ENCODE measurements at regions not wholly inside any gene's neighbourhood (a gene's known extent, or its start where the extent isn't known, plus 50 kb on each side); places are given as distances from the start of the nearest gene placed in this dataset.
"Not testable (repeated sequence)": the region's sequence is repeated elsewhere in the genome, so short reads cannot be mapped to it uniquely, and the experiment has no call there.

DNA sequence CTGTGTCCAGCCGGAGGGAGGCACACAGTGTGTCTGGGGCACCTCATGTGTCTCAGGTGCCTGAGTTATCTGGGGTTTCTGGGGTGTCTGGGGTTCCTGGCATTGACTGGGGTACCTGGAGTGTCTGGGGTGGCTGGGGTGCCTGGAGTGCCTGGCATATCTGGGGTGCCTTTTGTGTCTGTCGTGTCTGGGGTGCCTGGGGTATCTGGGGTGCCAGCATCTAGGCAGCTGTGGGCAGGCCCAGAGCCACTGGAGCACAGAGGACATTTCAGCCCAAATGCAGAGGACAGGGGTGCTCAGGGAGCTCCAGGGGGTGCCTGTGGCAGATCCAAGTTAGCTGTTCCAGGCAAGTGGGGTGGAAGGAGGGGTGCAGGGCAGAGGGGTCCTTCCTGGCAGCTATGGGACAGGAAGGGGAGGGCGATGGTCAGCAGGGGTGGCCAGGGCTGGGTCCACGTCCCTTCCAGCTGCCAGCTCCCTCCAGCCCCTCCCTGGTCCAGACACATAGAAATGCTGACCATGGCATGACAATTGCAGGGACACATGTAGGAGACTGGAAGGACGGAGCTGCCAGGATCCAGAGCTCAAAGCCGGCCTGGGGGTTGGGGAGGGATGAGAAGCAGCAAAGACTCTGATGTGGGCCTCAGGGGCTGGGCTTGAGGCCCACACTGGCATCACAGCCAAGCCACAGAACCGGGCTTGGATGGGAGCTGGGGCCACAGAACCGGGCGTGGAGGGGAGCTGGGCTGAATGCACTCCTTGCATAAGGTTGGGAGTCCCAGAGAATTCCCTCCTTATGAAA, 133.0 kb downstream of the BRD1 start:
- no peak for DNase-seq

DNA sequence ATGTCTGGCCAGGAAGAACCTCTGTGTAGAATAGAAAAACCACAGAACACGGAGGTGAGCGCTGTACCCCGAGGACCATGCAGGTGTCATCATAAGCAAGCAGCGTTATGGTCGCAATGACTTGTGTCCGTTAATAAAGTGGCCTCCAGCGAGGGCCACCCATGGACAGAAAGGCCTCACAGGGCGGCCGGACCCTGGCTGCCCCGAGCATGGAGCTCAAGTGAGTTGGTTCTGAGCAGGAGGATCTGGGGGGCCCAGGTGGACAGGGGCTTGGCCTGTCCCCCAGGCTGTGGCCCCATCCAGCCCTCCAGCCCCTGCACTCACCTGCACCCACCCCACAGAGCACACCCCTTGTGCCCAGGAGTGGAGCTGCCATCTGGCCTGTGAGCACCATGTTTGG, 133.8 kb downstream of the BRD1 start:
- no peak for DNase-seq

DNA sequence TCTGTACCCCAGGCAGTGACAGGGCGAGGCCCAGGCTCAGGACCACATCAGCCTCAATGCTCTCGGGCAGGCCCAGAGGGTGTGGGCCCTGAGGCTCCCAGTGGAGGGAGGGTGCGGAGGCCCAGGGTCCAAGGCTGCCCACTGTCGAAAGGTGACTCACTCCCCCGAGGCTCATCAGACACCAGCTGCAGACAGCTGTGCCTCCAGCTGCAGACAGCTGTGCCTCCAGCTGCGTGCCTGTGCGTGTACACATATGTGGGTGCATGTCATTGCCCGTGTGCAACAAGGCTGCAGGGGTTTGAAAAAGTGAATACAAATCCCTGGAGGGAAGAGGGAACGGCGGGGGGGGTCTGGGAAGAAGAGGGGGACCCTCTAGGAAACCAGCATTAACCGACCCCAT, 134.3 kb downstream of the BRD1 start:
- DNase-seq = no peak

DNA sequence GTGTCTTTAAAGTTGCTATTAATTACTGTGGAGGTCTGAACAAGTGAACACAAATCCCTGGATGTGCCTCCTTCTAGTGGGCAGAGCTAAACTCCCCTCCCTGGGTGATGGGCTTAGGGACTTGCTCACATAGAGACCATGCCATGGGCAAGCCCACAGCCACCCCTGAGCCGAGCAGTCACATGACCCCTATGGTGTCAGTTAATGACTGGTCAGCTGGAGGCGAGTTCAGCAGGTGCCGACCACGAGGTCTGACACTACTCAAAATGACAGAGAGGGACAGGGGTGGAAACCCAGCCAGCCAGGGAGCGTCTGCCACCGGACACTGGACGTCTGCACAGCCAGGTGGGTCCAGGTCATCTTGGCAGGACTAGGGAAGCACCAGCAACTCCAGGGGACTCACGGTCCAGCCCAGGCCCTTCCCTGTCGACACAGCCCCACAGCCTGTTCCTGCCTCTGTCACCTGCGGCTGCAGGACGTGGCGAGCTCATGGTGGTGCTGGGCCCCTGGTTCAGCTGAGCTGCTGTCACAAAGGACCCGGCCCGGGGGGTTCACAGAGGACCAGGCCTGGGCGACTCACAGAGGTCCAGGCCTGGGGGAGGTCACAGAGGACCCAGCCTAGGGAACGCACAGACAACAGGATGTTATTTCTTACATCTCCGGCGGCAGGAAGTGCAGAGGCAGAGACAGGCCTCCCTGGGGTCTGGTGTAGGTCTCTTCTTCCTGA, 135.0 kb downstream of the BRD1 start:
- no peak for DNase-seq

DNA sequence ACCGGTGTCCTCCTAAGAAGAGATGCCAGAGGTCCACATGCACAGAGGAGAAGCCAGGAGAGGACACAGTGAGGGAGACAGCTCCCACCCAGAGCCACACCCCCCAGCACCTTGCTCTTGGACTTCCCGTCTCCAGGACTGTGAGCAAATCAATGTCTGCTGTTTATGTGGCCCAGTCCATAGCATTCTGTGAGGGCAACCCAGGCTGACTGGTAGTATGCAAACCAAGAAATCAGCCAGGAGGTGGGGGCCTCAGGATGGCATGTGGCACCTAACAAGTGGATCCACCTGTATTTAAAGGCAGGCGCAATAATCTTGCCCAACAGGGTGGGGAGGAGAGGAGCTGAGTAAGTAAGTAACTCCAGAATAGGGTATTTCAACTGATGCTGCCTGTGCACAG, 136.4 kb downstream of the BRD1 start:
- DNase-seq = no peak

DNA sequence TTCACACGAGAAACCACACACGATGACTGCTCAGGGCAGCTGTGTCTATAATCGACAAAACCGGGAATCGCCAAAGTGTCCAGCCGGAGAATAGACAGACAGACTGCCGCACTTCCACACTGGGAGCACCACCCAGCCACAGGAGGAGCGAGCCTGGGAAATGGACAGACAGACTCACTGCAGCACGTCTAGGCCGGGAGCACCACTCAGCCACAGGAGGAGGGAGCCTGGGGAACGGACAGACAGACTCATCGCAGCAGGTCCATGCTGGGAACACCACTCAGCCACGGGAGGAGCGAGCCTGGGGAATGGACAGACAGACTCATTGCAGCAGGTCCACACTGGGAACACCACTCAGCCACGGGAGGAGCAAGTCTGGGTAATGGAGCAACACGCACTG, 137.2 kb downstream of the BRD1 start:
- DNase-seq = no peak

DNA sequence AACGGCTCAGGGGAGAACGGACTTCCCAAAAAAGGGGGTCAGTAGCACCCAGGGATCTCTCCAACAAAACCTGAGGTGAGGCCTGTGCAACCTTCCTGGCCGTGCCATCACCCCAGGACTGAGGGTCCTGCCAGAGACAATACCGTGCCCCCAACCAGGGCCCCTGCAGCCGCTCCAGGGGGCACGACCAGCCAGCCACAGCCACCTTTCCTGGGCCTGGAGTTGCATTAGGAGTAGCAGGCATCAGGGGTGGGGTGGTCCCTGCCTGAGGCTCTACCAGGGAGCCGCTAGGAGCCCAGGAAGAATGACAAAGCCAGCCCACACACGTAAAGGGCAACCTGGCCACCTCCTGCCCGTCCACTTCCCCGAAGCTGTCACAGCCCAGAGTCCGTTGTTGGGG, 137.8 kb downstream of the BRD1 start:
- no peak for DNase-seq

DNA sequence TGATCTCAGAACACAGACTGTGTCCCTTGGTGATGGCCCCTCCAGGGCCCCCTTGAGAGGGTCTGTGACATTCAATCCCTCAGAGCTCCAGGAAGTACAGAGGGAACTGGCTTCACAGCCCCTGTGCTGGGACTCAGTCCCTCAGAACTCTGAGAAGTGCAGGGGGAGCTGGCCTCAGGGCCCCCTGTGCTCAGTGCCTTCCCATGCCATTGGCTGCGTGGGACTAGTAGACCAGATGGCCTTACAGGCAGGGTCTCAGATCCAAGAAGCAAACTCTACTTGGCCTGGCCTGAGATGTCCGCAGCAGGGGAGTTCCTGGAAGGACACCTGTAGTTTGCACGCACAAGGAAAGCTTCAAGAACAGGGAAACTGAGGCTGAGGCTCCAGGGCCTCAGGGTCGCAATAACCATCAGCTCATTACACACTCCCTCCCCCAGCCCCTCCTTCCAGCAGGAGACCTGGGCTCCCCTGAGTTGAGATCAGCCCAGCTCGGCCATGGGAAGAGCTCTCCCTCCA, 138.4 kb downstream of the BRD1 start:
- no peak for DNase-seq

DNA sequence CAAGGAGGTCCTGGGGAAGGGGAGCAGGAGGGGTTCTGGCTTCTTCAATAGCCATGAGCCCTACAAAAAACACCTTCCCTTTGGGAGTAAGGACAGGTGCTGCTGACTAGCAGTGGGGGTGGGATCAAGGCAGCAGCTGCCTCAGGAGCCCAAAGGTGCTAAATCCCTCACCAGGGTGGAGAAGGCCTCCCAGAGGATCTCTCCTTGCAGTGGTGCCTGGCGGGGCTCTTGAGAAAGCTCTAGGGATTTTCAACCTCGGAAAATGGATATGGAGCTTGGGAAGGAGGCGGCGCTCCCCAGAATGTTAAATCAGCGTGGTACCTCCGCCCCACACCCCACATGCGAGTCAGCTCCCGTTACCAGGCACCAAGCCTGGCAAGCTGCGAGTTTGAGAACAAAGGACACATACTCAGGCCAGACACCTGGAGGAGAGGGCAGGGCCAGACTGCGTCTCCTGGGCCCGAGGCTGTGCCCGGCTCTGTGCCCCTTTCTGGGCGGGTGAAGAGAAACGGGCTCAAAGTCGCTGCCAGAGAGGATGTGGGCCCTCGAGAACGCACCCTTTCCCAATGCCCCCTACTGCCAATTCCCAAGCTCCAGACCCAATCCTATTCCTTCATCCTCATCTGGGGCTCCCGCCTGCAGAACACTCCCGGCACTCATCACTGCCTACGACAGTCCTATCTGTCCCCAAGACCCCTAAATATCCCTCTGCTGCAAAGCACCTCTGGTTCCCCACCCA, 139.0 kb downstream of the BRD1 start:
- DNase-seq = no peak

DNA sequence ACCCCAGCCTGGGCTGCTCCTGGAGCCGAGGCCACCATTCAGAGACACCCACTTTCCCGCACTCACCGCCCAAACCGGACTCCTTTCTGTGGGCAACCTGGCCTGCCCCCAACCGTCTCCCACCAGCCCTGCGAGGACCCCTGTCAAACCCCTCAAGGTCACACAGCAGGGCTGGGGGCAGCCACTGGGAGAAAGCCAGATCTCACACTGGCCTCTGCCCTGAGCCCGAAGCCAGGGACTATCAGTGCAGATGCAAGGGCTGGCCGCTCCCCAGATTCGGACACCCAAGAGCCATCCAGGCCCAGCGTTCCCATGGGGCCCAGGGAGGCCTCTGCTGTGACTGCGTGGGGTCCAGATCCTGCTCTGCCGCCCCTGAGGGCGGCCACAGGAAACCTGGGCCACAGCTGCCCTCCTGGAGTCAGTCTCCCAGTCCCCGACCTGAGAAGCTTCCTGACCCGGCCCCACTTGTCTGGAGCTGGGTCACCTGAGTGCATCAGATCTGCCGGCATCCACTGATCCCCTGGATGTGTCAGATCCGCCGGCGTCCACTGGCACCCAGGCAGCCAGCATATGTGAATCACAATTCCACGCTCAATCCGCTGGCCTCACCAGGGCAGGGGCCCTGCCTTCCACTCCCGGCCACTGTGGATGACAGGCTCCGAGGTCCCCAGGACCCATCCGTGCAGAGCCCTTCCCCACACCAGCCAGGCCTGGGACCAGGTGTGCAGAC, 139.7 kb downstream of the BRD1 start:
- DNase-seq = no peak

DNA sequence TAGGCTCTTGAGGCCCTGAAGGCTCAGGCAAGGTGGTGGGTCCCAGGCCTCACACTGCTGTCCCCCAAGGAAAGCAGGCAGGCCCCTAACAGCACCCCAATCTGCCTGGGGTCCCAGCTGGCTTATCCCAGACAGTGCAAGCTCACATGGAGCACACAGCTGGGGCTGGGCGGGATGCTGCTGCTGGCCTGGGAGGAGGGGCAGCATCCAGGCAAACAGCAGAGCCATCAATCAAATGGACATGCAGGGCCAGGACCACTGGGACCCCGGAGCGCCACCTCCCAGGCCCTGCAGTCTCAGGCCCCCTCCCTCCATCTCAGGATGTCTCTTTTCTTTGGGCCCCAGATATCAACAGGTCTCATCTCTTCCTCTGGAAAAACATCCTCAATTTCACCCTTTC, 140.3 kb downstream of the BRD1 start:
- DNase-seq = no peak

DNA sequence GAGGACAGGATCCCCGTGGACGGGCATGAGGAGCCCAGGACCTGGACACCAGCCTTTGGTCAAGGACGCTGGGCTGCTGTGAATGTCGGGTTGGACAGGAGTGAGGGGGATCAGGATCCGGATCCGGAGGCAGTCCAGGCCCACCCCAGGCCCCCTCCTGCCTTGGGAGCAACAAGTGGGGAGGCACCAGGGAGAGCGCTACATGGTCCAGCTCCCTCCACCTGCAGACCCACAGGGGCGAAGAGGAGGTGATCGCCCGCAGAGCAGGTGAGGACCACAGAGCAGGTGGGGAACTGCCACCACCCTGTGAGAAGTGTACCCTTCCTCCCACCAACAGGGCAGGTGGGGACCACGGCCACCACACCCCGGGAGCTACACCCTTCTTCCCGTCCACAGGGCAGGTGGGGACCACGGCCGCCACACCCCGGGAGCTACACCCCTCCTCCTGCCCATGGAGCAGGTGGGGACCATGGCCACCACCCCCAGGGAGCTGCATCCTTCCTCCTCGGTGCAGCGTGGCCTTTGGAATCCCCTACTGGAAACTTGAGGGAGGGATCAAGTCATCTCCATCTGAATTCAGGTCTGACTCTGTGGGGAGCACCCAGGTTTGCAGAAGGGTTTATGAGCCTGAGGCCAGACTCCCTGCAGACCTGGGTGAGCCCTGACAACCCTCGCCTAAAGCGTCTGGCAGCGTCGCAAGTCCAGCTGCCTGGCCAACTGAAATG, 141.0 kb downstream of the BRD1 start:
- no peak for DNase-seq

DNA sequence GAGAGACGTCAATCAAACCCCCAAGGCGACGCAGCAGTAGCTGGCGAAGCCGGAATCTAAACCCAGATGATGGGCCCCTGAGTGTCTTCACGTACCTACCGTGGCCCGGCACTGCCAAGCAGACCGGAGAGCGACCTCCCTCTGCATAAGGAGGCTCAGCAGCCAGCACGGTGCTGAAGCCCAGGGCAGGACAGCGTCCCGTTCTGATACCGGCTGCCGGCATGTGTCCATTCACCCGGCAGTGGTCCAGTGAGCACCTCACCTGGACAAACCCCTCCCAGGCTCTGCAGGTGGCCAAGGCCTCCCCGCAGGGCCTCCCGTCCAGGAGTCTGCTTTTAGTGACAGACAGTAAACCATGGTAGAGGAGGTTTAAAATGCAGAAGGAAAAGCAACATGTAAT, 142.0 kb downstream of the BRD1 start:
- no peak for DNase-seq

DNA sequence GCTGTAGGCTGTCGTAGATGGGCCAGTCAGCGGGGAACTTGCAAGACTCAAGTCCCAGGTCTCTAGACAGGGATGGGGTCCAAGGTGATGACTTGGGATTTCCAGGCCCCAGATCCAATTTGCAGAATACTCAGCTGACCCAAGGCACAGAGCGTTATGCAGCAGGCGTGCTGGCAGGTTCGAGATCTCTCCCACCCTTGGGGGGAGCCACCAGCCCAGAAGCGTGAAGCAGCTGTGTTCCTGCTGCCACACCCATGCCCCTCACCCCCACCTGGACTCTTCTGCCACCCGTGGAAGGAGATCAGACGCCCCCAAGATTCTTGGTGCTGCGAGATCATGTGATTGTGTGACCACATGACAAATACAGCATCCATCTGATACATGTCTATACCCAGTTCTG, 142.6 kb downstream of the BRD1 start:
- DNase-seq = no peak

DNA sequence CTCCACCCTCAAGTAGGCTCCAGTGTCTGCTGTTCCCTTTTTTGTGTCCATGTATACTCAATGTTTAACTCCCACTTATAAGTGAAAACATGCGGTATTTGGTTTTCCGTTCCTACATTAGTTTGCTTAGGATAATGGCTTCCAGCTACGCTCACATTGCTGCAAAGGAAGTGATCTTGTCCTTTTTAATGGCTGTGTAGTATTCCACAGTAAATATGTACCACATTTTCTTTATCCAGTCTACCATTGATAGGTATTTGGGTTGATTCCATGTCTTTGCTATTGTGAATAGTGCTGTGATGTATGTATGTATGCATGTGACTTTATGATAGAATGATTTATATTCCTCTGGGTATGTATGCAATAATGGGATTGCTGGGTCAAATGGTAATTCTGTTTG, 144.6 kb downstream of the BRD1 start:
- no peak for DNase-seq

DNA sequence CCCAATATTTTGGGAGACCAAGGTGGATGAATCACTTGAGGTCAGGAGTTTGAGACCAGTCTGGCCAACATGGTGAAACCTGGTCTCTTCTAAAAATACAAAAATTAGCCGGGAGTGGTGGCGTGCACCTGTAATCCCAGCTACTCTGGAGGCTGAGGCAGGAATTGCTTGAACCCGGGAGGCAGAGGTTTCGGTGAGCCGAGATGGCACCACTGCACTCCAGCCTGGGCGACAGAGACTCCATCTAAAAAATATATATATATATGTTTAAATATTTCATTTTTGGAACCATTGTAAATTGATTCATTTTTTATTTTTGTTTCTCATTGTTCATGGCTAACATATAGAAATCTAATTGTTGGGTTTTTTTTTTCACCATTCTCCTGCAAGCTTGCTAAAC, 146.9 kb downstream of the BRD1 start:
- not testable (repeated sequence) for DNase-seq

DNA sequence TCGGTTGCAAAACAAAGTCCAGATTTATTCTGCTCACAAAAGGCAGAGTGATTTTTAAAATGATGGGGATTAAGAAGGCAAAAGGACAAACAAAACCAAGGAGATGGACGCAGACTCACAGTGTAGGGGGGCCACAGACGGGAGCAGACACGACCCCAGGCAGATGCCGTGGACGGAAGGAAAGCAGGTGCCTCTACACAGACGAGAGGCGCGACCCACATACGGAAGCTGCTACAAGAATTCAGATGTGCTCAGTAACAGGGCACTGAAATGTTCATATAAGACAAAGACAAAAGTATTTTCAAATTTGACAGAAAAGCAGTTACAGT, 148.9 kb downstream of the BRD1 start:
- DNase-seq = no peak

DNA sequence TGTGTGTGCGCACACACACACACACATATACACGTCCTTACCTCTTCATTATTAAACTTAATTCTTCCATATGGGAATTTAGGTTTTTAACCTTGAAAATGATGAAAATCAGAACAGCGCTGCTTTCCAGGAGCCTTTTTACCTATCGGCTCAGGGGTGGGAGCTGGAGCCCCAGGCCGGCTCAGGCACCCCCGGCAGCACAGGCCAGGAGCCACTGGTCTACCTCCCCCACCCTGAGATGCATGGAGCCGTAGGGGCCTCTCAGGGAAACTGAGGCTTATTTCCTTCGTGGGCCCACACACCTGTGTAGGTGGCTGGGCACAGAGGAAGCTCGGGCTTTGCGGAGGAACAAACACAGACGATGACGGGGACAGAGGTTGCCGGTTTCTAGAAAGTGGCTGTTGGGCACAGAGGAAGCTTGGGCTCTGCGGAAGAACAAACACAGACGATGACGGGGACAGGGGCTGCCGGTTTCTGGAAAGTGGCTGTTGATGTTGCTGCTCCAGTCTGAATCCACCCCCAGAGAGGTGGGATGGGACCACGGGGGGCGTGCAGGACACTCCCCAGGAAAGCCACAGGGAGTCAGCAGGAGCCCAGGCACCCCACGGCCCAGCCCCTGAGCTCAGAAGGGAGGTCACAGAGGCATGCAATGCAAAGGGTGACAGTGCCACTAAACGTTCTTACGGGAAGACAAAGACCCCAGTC, 149.4 kb downstream of the BRD1 start:
- DNase-seq = no peak

DNA sequence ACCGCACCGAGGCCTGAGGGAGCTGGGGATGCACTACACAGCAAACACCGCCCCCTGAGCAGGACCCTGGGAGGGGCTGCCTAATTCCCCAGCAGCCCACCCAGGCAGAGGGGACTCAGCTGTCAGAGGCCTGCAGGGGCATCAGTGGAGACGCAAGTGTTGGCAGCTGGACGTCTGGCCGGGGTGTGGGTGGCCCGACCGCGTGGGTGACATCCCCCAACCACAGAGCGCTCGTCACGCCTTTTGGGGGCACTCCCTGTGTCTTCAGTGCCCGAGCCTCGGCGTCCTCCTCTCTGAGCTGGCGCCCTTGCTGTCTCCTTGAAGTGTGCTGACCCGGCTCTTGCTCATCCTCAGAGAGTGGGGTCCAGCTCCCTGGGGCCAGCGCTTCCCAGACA, 150.2 kb downstream of the BRD1 start:
- DNase-seq = no peak

DNA sequence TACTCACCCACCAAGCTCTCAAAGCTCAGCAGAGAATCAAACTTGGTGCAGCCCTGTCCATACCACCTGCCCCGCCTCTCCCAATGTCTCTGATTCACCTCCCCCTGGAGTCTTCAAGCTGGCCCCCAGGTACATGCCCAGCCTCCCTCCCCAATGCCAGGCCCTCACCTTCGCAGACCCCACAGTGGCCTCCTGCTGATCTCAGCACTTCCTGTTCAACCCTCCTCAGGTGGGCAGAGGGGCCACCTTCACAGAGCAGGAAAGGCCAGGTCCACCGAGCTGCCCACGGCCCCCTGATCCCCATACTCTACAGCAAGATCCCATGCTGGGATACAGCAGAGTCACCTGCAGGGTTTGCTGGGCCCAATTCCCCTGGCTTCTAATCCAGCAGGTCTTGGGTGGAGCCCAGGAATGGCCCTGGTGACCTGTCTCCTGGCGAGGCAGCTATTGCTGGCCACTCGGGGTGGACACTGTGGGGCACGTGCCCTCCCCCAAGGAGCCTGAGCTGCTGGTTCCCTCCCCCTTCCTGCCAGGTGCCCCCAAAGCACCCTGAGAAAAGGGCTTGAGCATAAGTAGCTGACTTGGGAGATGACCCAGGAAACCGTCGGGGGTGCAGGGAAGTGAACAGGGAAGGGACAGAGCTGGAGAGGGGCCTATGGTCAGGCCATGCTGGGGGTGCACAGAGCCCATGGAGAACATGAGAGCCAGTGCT, 150.7 kb downstream of the BRD1 start:
- no peak for DNase-seq

DNA sequence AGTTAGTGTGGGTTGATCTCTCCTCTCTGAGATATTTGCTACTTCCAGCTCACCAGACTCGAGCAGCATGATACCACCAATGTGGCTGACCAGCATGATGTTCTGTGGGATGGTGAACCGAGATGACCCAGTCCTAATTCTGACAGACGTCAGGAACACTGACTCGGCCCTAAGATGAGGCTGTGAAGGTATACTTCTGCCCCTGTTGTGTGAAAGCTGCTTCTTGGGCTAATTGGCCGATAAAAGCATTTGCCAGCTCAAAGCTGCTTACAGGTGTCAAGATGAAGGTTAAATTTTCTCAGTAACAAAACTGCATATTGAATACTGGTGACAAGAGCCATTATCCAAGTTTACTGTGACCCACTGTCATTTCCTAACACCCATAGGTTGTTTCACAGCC, 151.4 kb downstream of the BRD1 start:
- no peak for DNase-seq

Measured in GOT3 (cell line).